Liver (tissue), 8 donors: ENCODE measurements at regions not wholly inside any gene's neighbourhood (a gene's known extent, or its start where the extent isn't known, plus 50 kb on each side); places are given as distances from the start of the nearest gene placed in this dataset.

Experiments used
- DNase-seq: peaks from one replicate; pipeline ENCODE4 v3.0.0-alpha.2; 2017; ENCODE audit warnings: low spot score
- H3K27ac ChIP-seq, 2 donors: one replicate each; pipeline ENCODE4 v1.7.0; 2013; ENCODE audit warnings: inconsistent platforms in 2 of 2, low read length in 2 of 2, control low read depth in 1 of 2, low read depth in 1 of 2, mild to moderate bottlenecking in 1 of 2
- H3K27me3 ChIP-seq, 4 donors: one replicate each; pipeline versions ENCODE4 v1.6.1 to v1.7.0; 2013; ENCODE audit warnings: low read length in 3 of 4, inconsistent platforms in 1 of 4, mild to moderate bottlenecking in 1 of 4, moderate library complexity in 1 of 4; ENCODE audit not compliant: control insufficient read depth in 4 of 4, insufficient read depth in 4 of 4
- H3K36me3 ChIP-seq, 4 donors: one replicate each; pipeline versions ENCODE4 v1.6.1 to v1.7.0; 2013; ENCODE audit warnings: low read length in 3 of 4, mild to moderate bottlenecking in 3 of 4, low read depth in 1 of 4, moderate library complexity in 1 of 4; ENCODE audit not compliant: control insufficient read depth in 4 of 4, insufficient read depth in 3 of 4
- H3K4me1 ChIP-seq, 4 donors: one replicate each; pipeline versions ENCODE4 v1.6.1 to v1.7.0; 2013; ENCODE audit warnings: low read length in 3 of 4, mild to moderate bottlenecking in 3 of 4, moderate library complexity in 1 of 4; ENCODE audit not compliant: control insufficient read depth in 4 of 4, insufficient read depth in 4 of 4
- H3K4me3 ChIP-seq, 3 donors: one replicate each; pipeline versions ENCODE4 v1.6.1 to v1.7.0; 2013; ENCODE audit warnings: low read length in 3 of 3, control low read depth in 1 of 3, low read depth in 1 of 3, mild to moderate bottlenecking in 1 of 3
- H3K9ac ChIP-seq, 2 donors: one replicate each; pipeline ENCODE4 v1.7.0; 2013; ENCODE audit warnings: low read length in 2 of 2, mild to moderate bottlenecking in 2 of 2, moderate library complexity in 2 of 2, control low read depth in 1 of 2, low read depth in 1 of 2
- H3K9me3 ChIP-seq, 4 donors: one replicate each; pipeline versions ENCODE4 v1.6.1 to v1.7.0; 2013; ENCODE audit warnings: low read length in 3 of 4; ENCODE audit not compliant: control insufficient read depth in 4 of 4
- ATF3 ChIP-seq: IDR thresholded peaks from 2 replicates; pipeline ENCODE4 v1.6.1; 2016; ENCODE audit warnings: antibody characterized with exemption
- CTCF ChIP-seq: fragments of 150-350 bp; IDR thresholded peaks from 2 replicates; pipeline ENCODE4 v1.5.1; 2017; ENCODE audit warnings: improper control_type of control experiment, low read depth, low read length; ENCODE audit not compliant: missing input control
- EGR1 ChIP-seq, 2 donors: IDR thresholded peaks; 2 replicates each; pipeline ENCODE4 v1.6.1; 2016 to 2018; ENCODE audit warnings: antibody characterized with exemption in 2 of 2, low read depth in 2 of 2
- FOXA1 ChIP-seq: IDR thresholded peaks from 2 replicates; pipeline ENCODE4 v1.6.1; 2016; ENCODE audit warnings: antibody characterized with exemption
- FOXA2 ChIP-seq: IDR thresholded peaks from 2 replicates; pipeline ENCODE4 v1.6.1; 2016; ENCODE audit warnings: antibody characterized with exemption
- GABPA ChIP-seq, 2 donors: IDR thresholded peaks in 1 of 2; conservative IDR thresholded peaks in 1 of 2; 2 replicates each; pipeline ENCODE4 v1.6.1; 2016; ENCODE audit warnings: antibody characterized with exemption in 2 of 2, mild to moderate bottlenecking in 1 of 2, moderate library complexity in 1 of 2
- HNF4A ChIP-seq, 2 donors: conservative IDR thresholded peaks; 2 replicates each; pipeline ENCODE4 v1.6.1; 2016; ENCODE audit warnings: antibody characterized with exemption in 2 of 2, mild to moderate bottlenecking in 2 of 2
- HNF4G ChIP-seq: IDR thresholded peaks from 2 replicates; pipeline ENCODE4 v1.6.1; 2016; ENCODE audit warnings: antibody characterized with exemption
- JUND ChIP-seq, 2 donors: IDR thresholded peaks; 2 replicates each; pipeline ENCODE4 v1.6.1; 2016; ENCODE audit warnings: antibody characterized with exemption in 2 of 2
- MAX ChIP-seq: IDR thresholded peaks from 2 replicates; pipeline ENCODE4 v1.6.1; 2016; ENCODE audit warnings: antibody characterized with exemption
- NR2F2 ChIP-seq: IDR thresholded peaks from 2 replicates; pipeline ENCODE4 v1.6.1; 2016; ENCODE audit warnings: antibody characterized with exemption
- RAD21 ChIP-seq, 2 donors: IDR thresholded peaks; 2 replicates each; pipeline ENCODE4 v1.6.1; 2016; ENCODE audit warnings: antibody characterized with exemption in 2 of 2, mild to moderate bottlenecking in 2 of 2
- REST ChIP-seq: IDR thresholded peaks from 2 replicates; pipeline ENCODE4 v1.6.1; 2016; ENCODE audit warnings: antibody characterized with exemption, mild to moderate bottlenecking
- RXRA ChIP-seq, 2 donors: IDR thresholded peaks; 2 replicates each; pipeline ENCODE4 v1.6.1; 2017 to 2018; ENCODE audit warnings: antibody characterized with exemption in 2 of 2, mild to moderate bottlenecking in 1 of 2
- SP1 ChIP-seq: IDR thresholded peaks from 2 replicates; pipeline ENCODE4 v1.6.1; 2018; ENCODE audit warnings: antibody characterized with exemption, mild to moderate bottlenecking
- TAF1 ChIP-seq: conservative IDR thresholded peaks from 2 replicates; pipeline ENCODE4 v1.6.1; 2016; ENCODE audit warnings: antibody characterized with exemption, mild to moderate bottlenecking
- YY1 ChIP-seq: IDR thresholded peaks from 2 replicates; pipeline ENCODE4 v1.6.1; 2016; ENCODE audit warnings: antibody characterized with exemption, mild to moderate bottlenecking
- ZBTB33 ChIP-seq: IDR thresholded peaks from 2 replicates; pipeline ENCODE4 v1.6.1; 2016; ENCODE audit warnings: antibody characterized with exemption
- WGBS: extraction: QIAGEN DNeasy Blood & Tissue Kit; methylation state at CpG from one replicate; pipeline ENCODE4 v1.1.7; 2013; 5-methylcytosine and 5-hydroxymethylcytosine counted together
- donor health status: healthy.
- donor health status: healthy.
- donor health status: healthy.
- donor health status: healthy.
- donor health status: healthy.

GRCh38 chr15:77838595-77838994, 205.9 kb upstream of the LINGO1 start:
- no peak for DNase-seq
- Histone ChIP-seq H3K27me3 (no peaks in the 10 kb centered on the region), H3K4me1 (no peaks in the 10 kb centered on the region), H3K9ac (no peak overlapping the region), H3K4me3 (no peak overlapping the region), H3K27ac (no peak overlapping the region), H3K9me3 (no peaks in the 10 kb centered on the region), H3K36me3 (no peaks in the 10 kb centered on the region)
- WGBS = 97% methylated on average over 4 of the region's 4 CpGs
- TF ChIP-seq TAF1 (no peak), GABPA (IDR thresholded peaks at IDR 0.05 in 1 of 2, conservative IDR thresholded peaks at IDR 0.05 in 1 of 2) (no peak), RAD21 (IDR thresholded peaks at IDR 0.05) (no peak), FOXA2 (no peak), CTCF (no peak), NR2F2 (no peak), MAX (no peak), JUND (IDR thresholded peaks at IDR 0.05) (no peak), REST (no peak), HNF4A (conservative IDR thresholded peaks at IDR 0.05) (no peak)

- WGBS = 85% methylated on average over 10 of the region's 10 CpGs
- no peak for DNase-seq
These were observed 205.3 kb upstream of the LINGO1 start for GRCh38 chr15:77838061-77838460.

More at GRCh38 chr15:77838061-77838460, 205.3 kb upstream of the LINGO1 start:
- Histone ChIP-seq H3K4me3 (no peak overlapping the region), H3K9ac (no peak overlapping the region), H3K9me3 (no peaks in the 10 kb centered on the region), H3K36me3 (no peaks in the 10 kb centered on the region), H3K27ac (no peak overlapping the region), H3K27me3 (no peaks in the 10 kb centered on the region), H3K4me1 (no peaks in the 10 kb centered on the region)
- TF ChIP-seq NR2F2 (no peak), RXRA (IDR thresholded peaks at IDR 0.05) (no peak), REST (no peak), JUND (IDR thresholded peaks at IDR 0.05) (no peak), ZBTB33 (no peak), GABPA (IDR thresholded peaks at IDR 0.05 in 1 of 2, conservative IDR thresholded peaks at IDR 0.05 in 1 of 2) (no peak), ATF3 (no peak), SP1 (no peak), RAD21 (IDR thresholded peaks at IDR 0.05) (no peak), CTCF (no peak), YY1 (no peak), HNF4A (conservative IDR thresholded peaks at IDR 0.05) (no peak), FOXA2 (no peak), EGR1 (IDR thresholded peaks at IDR 0.05; ENCODE audit: low read depth in 2 of 2) (no peak), TAF1 (no peak), FOXA1 (no peak), HNF4G (no peak), MAX (no peak)
